Stomach (tissue), 4 donors: ENCODE measurements at regions not wholly inside any gene's neighbourhood (a gene's known extent, or its start where the extent isn't known, plus 50 kb on each side); places are given as distances from the start of the nearest gene placed in this dataset.

Experiments used
- EP300 ChIP-seq: sonication (generic); formaldehyde crosslinking; IDR thresholded peaks from one replicate; pipeline ENCODE4 v1.6.1; 2017; ENCODE audit warnings: antibody characterized with exemption
- POLR2A ChIP-seq, 4 donors: fragments of 450-650 bp; IDR thresholded peaks; one replicate each; pipeline ENCODE4 v1.6.1; 2016; ENCODE audit warnings: antibody characterized with exemption in 4 of 4, control low read depth in 2 of 4, mild to moderate bottlenecking in 1 of 4, moderate library complexity in 1 of 4

DNA sequence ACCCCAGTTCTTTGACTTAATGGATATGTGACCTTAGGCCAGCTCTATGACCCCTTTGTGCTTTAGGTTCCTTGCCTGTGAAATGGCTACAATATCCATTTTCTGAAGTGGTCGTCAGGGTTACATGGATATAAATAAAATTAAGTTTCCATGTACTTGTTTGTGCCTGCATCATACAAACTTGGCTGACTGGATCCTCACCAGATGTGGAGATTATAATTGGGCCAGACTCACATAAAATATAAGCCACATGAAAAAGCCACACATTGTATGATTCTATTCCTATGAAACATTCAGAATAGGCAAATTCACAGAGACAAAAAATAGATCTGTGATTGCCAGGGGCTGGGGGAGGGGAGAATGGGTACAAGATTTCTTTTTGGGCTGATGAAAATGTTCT is 100.9 kb upstream of the USP47 start:
- no peak for TF ChIP-seq POLR2A (IDR thresholded peaks at IDR 0.05)
- TF ChIP-seq EP300 = no peak
